ENCODE measurements at regions not wholly inside any gene's neighbourhood (a gene's known extent, or its start where the extent isn't known, plus 50 kb on each side); places are given as distances from the start of the nearest gene placed in this dataset.

- peaks cover 35% of the 10 kb centered on the region for H3K9me3 Mint-ChIP-seq (ENCODE audit: unreplicated experiment)
- H3K4me3 Mint-ChIP-seq (ENCODE audit: unreplicated experiment), result no peak overlapping the region
- H3K4me1 Mint-ChIP-seq (ENCODE audit: unreplicated experiment), result no peaks in the 10 kb centered on the region
- no peaks in the 10 kb centered on the region for H3K27me3 Mint-ChIP-seq (ENCODE audit: unreplicated experiment)
- no peak for DNase-seq (ENCODE audit: extremely low spot score, unreplicated experiment)
- H3K36me3 Mint-ChIP-seq (ENCODE audit: unreplicated experiment), result no peaks in the 10 kb centered on the region
- no peak overlapping the region for H3K27ac Mint-ChIP-seq (ENCODE audit: unreplicated experiment)
- TF ChIP-seq CTCF (IDR thresholded peaks at IDR 0.05), result no peak
Measured at GRCh38 chr12:126860210-126860609, 1406.8 kb upstream of the TMEM132C start.

- TF ChIP-seq CTCF (IDR thresholded peaks at IDR 0.05), result no peak
- Mint-ChIP-seq H3K27me3 (ENCODE audit: unreplicated experiment) (no peaks in the 10 kb centered on the region), H3K36me3 (ENCODE audit: unreplicated experiment) (no peaks in the 10 kb centered on the region), H3K27ac (ENCODE audit: unreplicated experiment) (no peak overlapping the region), H3K9me3 (ENCODE audit: unreplicated experiment) (peaks cover 30% of the 10 kb centered on the region), H3K4me1 (ENCODE audit: unreplicated experiment) (no peaks in the 10 kb centered on the region), H3K4me3 (ENCODE audit: unreplicated experiment) (no peak overlapping the region)
- no peak for DNase-seq (ENCODE audit: extremely low spot score, unreplicated experiment)
Measured at GRCh38 chr12:126862500-126862899, 1404.5 kb upstream of the TMEM132C start.

- TF ChIP-seq CTCF (IDR thresholded peaks at IDR 0.05), result no peak
- H3K27me3 Mint-ChIP-seq (ENCODE audit: unreplicated experiment), result no peaks in the 10 kb centered on the region
Measured at GRCh38 chr12:126869644-126870043, 1397.3 kb upstream of the TMEM132C start.

GRCh38 chr12:126873701-126874100, 1393.3 kb upstream of the TMEM132C start:
- no peak for TF ChIP-seq CTCF (IDR thresholded peaks at IDR 0.05)
- Mint-ChIP-seq H3K27ac (ENCODE audit: unreplicated experiment) (no peak overlapping the region), H3K4me3 (ENCODE audit: unreplicated experiment) (no peak overlapping the region), H3K27me3 (ENCODE audit: unreplicated experiment) (no peaks in the 10 kb centered on the region), H3K9me3 (ENCODE audit: unreplicated experiment) (peaks cover 29% of the 10 kb centered on the region), H3K4me1 (ENCODE audit: unreplicated experiment) (no peaks in the 10 kb centered on the region), H3K36me3 (ENCODE audit: unreplicated experiment) (no peaks in the 10 kb centered on the region)
- no peak for DNase-seq (ENCODE audit: extremely low spot score, unreplicated experiment)

More at GRCh38 chr12:126869644-126870043, 1397.3 kb upstream of the TMEM132C start:
- no peak overlapping the region for H3K27ac Mint-ChIP-seq (ENCODE audit: unreplicated experiment)
- no peaks in the 10 kb centered on the region for H3K4me1 Mint-ChIP-seq (ENCODE audit: unreplicated experiment)
- H3K36me3 Mint-ChIP-seq (ENCODE audit: unreplicated experiment), result no peaks in the 10 kb centered on the region
- H3K4me3 Mint-ChIP-seq (ENCODE audit: unreplicated experiment), result no peak overlapping the region
- DNase-seq (ENCODE audit: extremely low spot score, unreplicated experiment), result no peak
- peaks cover 25% of the 10 kb centered on the region for H3K9me3 Mint-ChIP-seq (ENCODE audit: unreplicated experiment)

DNA sequence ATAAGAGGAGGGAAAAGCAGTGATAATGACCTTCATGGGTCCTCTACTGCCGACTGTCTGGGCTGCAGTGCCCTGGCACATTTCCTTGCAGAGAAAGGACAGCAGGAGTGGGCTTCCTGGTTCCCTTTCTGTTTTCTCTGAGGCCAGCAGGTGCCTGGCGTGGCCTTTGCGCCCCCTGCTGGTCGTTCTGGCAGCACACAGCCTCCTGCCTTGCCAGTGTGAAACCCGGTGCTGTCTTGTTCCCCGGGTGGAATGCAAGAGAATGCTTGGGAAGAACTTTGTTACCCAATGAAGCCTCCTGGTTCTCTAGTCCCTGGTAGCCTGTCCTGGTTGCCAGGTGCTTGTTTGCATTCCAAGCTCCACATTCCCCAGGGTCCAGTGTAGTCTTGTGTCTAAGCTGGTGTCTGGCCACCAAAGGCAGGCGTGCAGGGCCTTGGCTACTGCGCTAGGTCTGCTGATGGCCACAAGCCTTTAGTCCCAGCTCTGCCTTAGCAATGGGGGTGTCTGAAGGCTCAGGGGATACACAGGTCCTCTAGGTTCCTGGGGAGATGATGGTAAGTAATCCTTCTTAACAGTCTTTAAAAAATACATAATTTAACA, 1392.4 kb upstream of the TMEM132C start:
- peak; percentile 85 for DNase-seq (ENCODE audit: extremely low spot score, unreplicated experiment)
- H3K27ac Mint-ChIP-seq (ENCODE audit: unreplicated experiment), result no peak overlapping the region
- H3K27me3 Mint-ChIP-seq (ENCODE audit: unreplicated experiment), result no peaks in the 10 kb centered on the region
- no peaks in the 10 kb centered on the region for H3K36me3 Mint-ChIP-seq (ENCODE audit: unreplicated experiment)
- TF ChIP-seq CTCF (IDR thresholded peaks at IDR 0.05), result peak; percentile 60
- no peaks in the 10 kb centered on the region for H3K4me1 Mint-ChIP-seq (ENCODE audit: unreplicated experiment)
- H3K4me3 Mint-ChIP-seq (ENCODE audit: unreplicated experiment), result no peak overlapping the region
- peaks cover 21% of the 10 kb centered on the region for H3K9me3 Mint-ChIP-seq (ENCODE audit: unreplicated experiment)

Data from osteocyte (in vitro differentiated cells).